ENCODE measurements at regions not wholly inside any gene's neighbourhood (a gene's known extent, or its start where the extent isn't known, plus 50 kb on each side); places are given as distances from the start of the nearest gene placed in this dataset.

- TF ChIP-seq CTCF (conservative IDR thresholded peaks at IDR 0.05; ENCODE audit: low read depth in 2 of 2) (no peak), POLR2AphosphoS5 (IDR thresholded peaks at IDR 0.05; ENCODE audit: low read depth) (no peak), EZH2 (IDR thresholded peaks at IDR 0.05; ENCODE audit: low read depth, unreplicated experiment) (no peak), STAT1 (IDR thresholded peaks at IDR 0.05; ENCODE audit: unreplicated experiment) (no peak)
These were observed 152.0 kb upstream of the PEX5L start for GRCh38 chr3:180188512-180189309.

Data from GM23338 (cell line).